ENCODE measurements at regions not wholly inside any gene's neighbourhood (a gene's known extent, or its start where the extent isn't known, plus 50 kb on each side); places are given as distances from the start of the nearest gene placed in this dataset.

- Histone ChIP-seq H3K79me2 (ENCODE audit: insufficient read depth, low read length) (no peaks in the 10 kb centered on the region), H3K27ac (ENCODE audit: extremely low read length, insufficient read depth, low read length) (no peak overlapping the region), H3K4me3 (replicated peaks in 1 of 3; ENCODE audit: insufficient read depth in 1 of 3, low read depth in 2 of 3, low read length in 3 of 3) (no peak overlapping the region), H3K9me3 (ENCODE audit: low read length) (no peaks in the 10 kb centered on the region), H4K20me1 (ENCODE audit: insufficient read depth, low read length) (no peaks in the 10 kb centered on the region), H3K9ac (ENCODE audit: insufficient read depth, low read depth, low read length) (no peak overlapping the region), H3K4me1 (ENCODE audit: insufficient read depth, low read length) (no peaks in the 10 kb centered on the region; the same call in 1 of the 2 replicates), H3K36me3 (replicated peaks in 1 of 2; ENCODE audit: control insufficient read depth in 1 of 2, insufficient read depth in 2 of 2, low read length in 2 of 2) (no peaks in the 10 kb centered on the region), H3K27me3 (ENCODE audit: control insufficient read depth in 1 of 2, insufficient read depth in 2 of 2, low read length in 2 of 2) (peaks cover 22 to 79% of the 10 kb centered on the region in 2 experiments; a peak in 4 of 5 replicates), H3K4me2 (ENCODE audit: low read depth, low read length) (no peak overlapping the region), H2AFZ (ENCODE audit: low read length) (no peak overlapping the region)
- ChIA-PET CTCF (ENCODE audit: low intra/inter-chr PET ratio, low total read pairs) (no interaction called here), POLR2A (no interaction called here)
- in situ Hi-C loops (cut with HindIII; ENCODE audit: extremely low pct_ligation_motif_present, low pct_unique_long_range_greater_than_20kb) (no loop called here), intact Hi-C loops (cut with micrococcal nuclease; ENCODE audit: unreplicated experiment) (no loop called here)
- TF ChIP-seq HBP1 (CRISPR knock-in tag; IDR thresholded peaks at IDR 0.05; ENCODE audit: low read depth) = no peak
- WGBS (ENCODE audit: low lambda C conversion rate) = 0% methylated on average over 1 of the region's 4 CpGs
- ATAC-seq = no peak
- BruUV-seq (replicated peaks) = no TSS peak
- DNase-seq (ENCODE audit: low spot score) = no peak
- no peak for FAIRE-seq
Observed at GRCh38 chr22:49022816-49023160, 804.9 kb downstream of the BRD1 start.

GRCh38 chr22:49021926-49022815 is 805.5 kb downstream of the BRD1 start:
- 2% methylated on average over 18 of the region's 23 CpGs for WGBS (ENCODE audit: low lambda C conversion rate)
- H3K27me3 ChIP-seq (ENCODE audit: control insufficient read depth in 1 of 2, insufficient read depth in 2 of 2, low read length in 2 of 2) = peaks cover 20 to 78% of the 10 kb centered on the region in 2 experiments; a peak in 4 of 5 replicates
- H3K4me3 ChIP-seq (replicated peaks in 1 of 3; ENCODE audit: insufficient read depth in 1 of 3, low read depth in 2 of 3, low read length in 3 of 3) = no peak overlapping the region
- no peaks in the 10 kb centered on the region for H3K36me3 ChIP-seq (replicated peaks in 1 of 2; ENCODE audit: control insufficient read depth in 1 of 2, insufficient read depth in 2 of 2, low read length in 2 of 2)
- no peak overlapping the region for H3K4me2 ChIP-seq (ENCODE audit: low read depth, low read length)
- no peaks in the 10 kb centered on the region for H3K9me3 ChIP-seq (ENCODE audit: low read length)
- no peaks in the 10 kb centered on the region; the same call in 1 of the 2 replicates for H3K4me1 ChIP-seq (ENCODE audit: insufficient read depth, low read length)
- intact Hi-C loops (cut with micrococcal nuclease; ENCODE audit: unreplicated experiment) (no loop called here), in situ Hi-C loops (cut with HindIII; ENCODE audit: extremely low pct_ligation_motif_present, low pct_unique_long_range_greater_than_20kb) (no loop called here)
- H4K20me1 ChIP-seq (ENCODE audit: insufficient read depth, low read length) = no peaks in the 10 kb centered on the region
- H3K9ac ChIP-seq (ENCODE audit: insufficient read depth, low read depth, low read length) = no peak overlapping the region
- no peak for DNase-seq (ENCODE audit: low spot score)
- ChIA-PET CTCF (ENCODE audit: low intra/inter-chr PET ratio, low total read pairs) (no interaction called here), POLR2A (no interaction called here)
- H3K27ac ChIP-seq (ENCODE audit: extremely low read length, insufficient read depth, low read length) = no peak overlapping the region
- no peak overlapping the region for H2AFZ ChIP-seq (ENCODE audit: low read length)
- FAIRE-seq = no peak
- BruUV-seq (replicated peaks) = no TSS peak
- TF ChIP-seq SP5 (CRISPR knock-in tag; IDR thresholded peaks at IDR 0.05; ENCODE audit: borderline replicate concordance, low read depth) (no peak), ZNF550 (CRISPR knock-in tag; IDR thresholded peaks at IDR 0.05; ENCODE audit: borderline replicate concordance) (no peak), MAFK (conservative IDR thresholded peaks at IDR 0.05 in 1 of 2, IDR thresholded peaks at IDR 0.05 in 1 of 2; ENCODE audit: low read length in 2 of 2) (no peak), ZFP41 (CRISPR knock-in tag; IDR thresholded peaks at IDR 0.05; ENCODE audit: borderline replicate concordance) (no peak), ZNF234 (CRISPR knock-in tag; conservative IDR thresholded peaks at IDR 0.05) (no peak), SKIL (CRISPR knock-in tag; IDR thresholded peaks at IDR 0.05; ENCODE audit: borderline replicate concordance) (no peak), SNAI1 (CRISPR knock-in tag; IDR thresholded peaks at IDR 0.05; ENCODE audit: borderline replicate concordance) (no peak)
- TF ChIP-seq, protein P1, sequence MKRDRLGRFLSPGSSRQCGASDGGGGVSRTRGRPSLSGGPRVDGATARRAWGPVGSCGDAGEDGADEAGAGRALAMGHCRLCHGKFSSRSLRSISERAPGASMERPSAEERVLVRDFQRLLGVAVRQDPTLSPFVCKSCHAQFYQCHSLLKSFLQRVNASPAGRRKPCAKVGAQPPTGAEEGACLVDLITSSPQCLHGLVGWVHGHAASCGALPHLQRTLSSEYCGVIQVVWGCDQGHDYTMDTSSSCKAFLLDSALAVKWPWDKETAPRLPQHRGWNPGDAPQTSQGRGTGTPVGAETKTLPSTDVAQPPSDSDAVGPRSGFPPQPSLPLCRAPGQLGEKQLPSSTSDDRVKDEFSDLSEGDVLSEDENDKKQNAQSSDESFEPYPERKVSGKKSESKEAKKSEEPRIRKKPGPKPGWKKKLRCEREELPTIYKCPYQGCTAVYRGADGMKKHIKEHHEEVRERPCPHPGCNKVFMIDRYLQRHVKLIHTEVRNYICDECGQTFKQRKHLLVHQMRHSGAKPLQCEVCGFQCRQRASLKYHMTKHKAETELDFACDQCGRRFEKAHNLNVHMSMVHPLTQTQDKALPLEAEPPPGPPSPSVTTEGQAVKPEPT (CRISPR knock-in tag; IDR thresholded peaks at IDR 0.05; ENCODE audit: low read depth) = no peak
- no peak for ATAC-seq
- H3K79me2 ChIP-seq (ENCODE audit: insufficient read depth, low read length) = no peaks in the 10 kb centered on the region

All from HepG2 (cell line).